Caco-2 (cell line): ENCODE measurements at regions not wholly inside any gene's neighbourhood (a gene's known extent, or its start where the extent isn't known, plus 50 kb on each side); places are given as distances from the start of the nearest gene placed in this dataset.

Source experiments
- BruUV-seq: library from RNA; stranded (reverse); fragments of 400-500 nt; replicated peaks from 2 replicates; lab custom pipeline; 2021; lab: Mats Ljungman, UMichigan
- CTCF ChIA-PET: fragments of 300-600 bp; sonication (Branson Sonifier 250); formaldehyde crosslinking; loops from one replicate; lab custom pipeline; 2022; ENCODE audit warnings: antibody characterized with exemption; lab: Charles Lee
- POLR2A ChIA-PET: fragments of 300-600 bp; sonication (Branson Sonifier 250); formaldehyde crosslinking; loops from one replicate; lab custom pipeline; 2022; ENCODE audit warnings: antibody characterized with exemption; lab: Charles Lee
- DNase-seq, 2 experiments: peaks; one replicate each; pipeline versions ENCODE4 v3.0.0 to v3.0.0-alpha.2; 2020 to 2022
- H3K27me3 ChIP-seq: replicated peaks from 2 replicates; pipeline ENCODE4 v1.6.0; 2011; ENCODE audit warnings: low read length; ENCODE audit not compliant: control insufficient read depth, insufficient read depth
- H3K36me3 ChIP-seq: 2 replicates; pipeline ENCODE4 v1.5.1; 2011; ENCODE audit warnings: low read length; ENCODE audit not compliant: control insufficient read depth, insufficient read depth
- H3K4me1 ChIP-seq: fragments of 250-450 bp; sonication (Bioruptor Pico); 2 replicates; pipeline ENCODE4 v1.5.1; 2020; ENCODE audit warnings: mild to moderate bottlenecking
- H3K4me3 ChIP-seq: 2 replicates; pipeline ENCODE4 v1.5.1; 2011; ENCODE audit warnings: low read depth, mild to moderate bottlenecking, control low read depth, low read length
- H3K9me3 ChIP-seq: fragments of 250-450 bp; sonication (Bioruptor Pico); 2 replicates; pipeline ENCODE4 v1.5.1; 2020; ENCODE audit warnings: mild to moderate bottlenecking, moderate library complexity
- H3K27ac Mint-ChIP-seq: one replicate; pipeline ENCODE4 v1.8.0; 2022; ENCODE audit warnings: mixed read lengths; ENCODE audit not compliant: unreplicated experiment
- H3K27me3 Mint-ChIP-seq: one replicate; pipeline ENCODE4 v1.8.0; 2022; ENCODE audit warnings: mixed read lengths; ENCODE audit not compliant: insufficient read depth, unreplicated experiment
- H3K36me3 Mint-ChIP-seq: one replicate; pipeline ENCODE4 v1.8.0; 2022; ENCODE audit warnings: mild to moderate bottlenecking, mixed read lengths; ENCODE audit not compliant: insufficient read depth, unreplicated experiment
- H3K4me1 Mint-ChIP-seq: one replicate; pipeline ENCODE4 v1.8.0; 2022; ENCODE audit warnings: low read depth, mixed read lengths; ENCODE audit not compliant: unreplicated experiment
- H3K4me3 Mint-ChIP-seq: one replicate; pipeline ENCODE4 v1.8.0; 2022; ENCODE audit warnings: mild to moderate bottlenecking, moderate library complexity, mixed read lengths; ENCODE audit not compliant: unreplicated experiment
- H3K9me3 Mint-ChIP-seq: one replicate; pipeline ENCODE4 v1.8.0; 2022; ENCODE audit warnings: mixed read lengths; ENCODE audit not compliant: unreplicated experiment
- CTCF ChIP-seq, 2 experiments: fragments of 200-600 bp in 1 of 2; IDR thresholded peaks; 1 replicate in 1 of 2; 2 replicates in 1 of 2; pipeline versions ENCODE4 v1.5.1 to v1.8.0; 2011 to 2022; ENCODE audit warnings: antibody characterized with exemption in 1 of 2, control low read depth in 1 of 2, inconsistent platforms in 1 of 2, low read depth in 1 of 2, low read length in 1 of 2, mild to moderate bottlenecking in 1 of 2, moderate library complexity in 1 of 2; ENCODE audit not compliant: insufficient read depth in 1 of 2, severe bottlenecking in 1 of 2, unreplicated experiment in 1 of 2
- intact Hi-C: fragments of 100-400 bp; cut with micrococcal nuclease; formaldehyde crosslinking; loops from one replicate; pipeline ENCODE4 v1.10.0; 2022; ENCODE audit not compliant: unreplicated experiment

- H3K4me1 Mint-ChIP-seq: peaks cover 6% of the 10 kb centered on the region
- POLR2A ChIA-PET: no interaction called here
- no peaks in the 10 kb centered on the region for H3K36me3 ChIP-seq
- no peaks in the 10 kb centered on the region for H3K9me3 ChIP-seq
- H3K9me3 Mint-ChIP-seq: no peaks in the 10 kb centered on the region
- H3K4me1 ChIP-seq: peaks cover 21% of the 10 kb centered on the region
- no peak for DNase-seq
- H3K27me3 Mint-ChIP-seq: no peaks in the 10 kb centered on the region
- intact Hi-C loops: no loop called here
- no peak overlapping the region for H3K4me3 ChIP-seq
- CTCF ChIA-PET: interaction anchor here (0.6 kb wide), 1 partner anchor 310 kb away, joined by 3 read pairs; the partner anchor contains the start of gene MYCN
- TF ChIP-seq CTCF (IDR thresholded peaks at IDR 0.05; ENCODE audit: insufficient read depth in 1 of 2, low read depth in 1 of 2, low read length in 1 of 2, severe bottlenecking in 1 of 2, unreplicated experiment in 1 of 2): no peak
- H3K27me3 ChIP-seq: no peaks in the 10 kb centered on the region
- H3K27ac Mint-ChIP-seq: no peak overlapping the region
- no TSS peak for BruUV-seq
- no peak overlapping the region for H3K4me3 Mint-ChIP-seq
- no peaks in the 10 kb centered on the region for H3K36me3 Mint-ChIP-seq
Observed at GRCh38 chr2:16250466-16250865, 310.1 kb downstream of the MYCN start.

- Histone ChIP-seq H3K4me1 (peaks cover 21% of the 10 kb centered on the region), H3K27me3 (no peaks in the 10 kb centered on the region), H3K9me3 (no peaks in the 10 kb centered on the region), H3K36me3 (no peaks in the 10 kb centered on the region), H3K4me3 (no peak overlapping the region)
- no peak for DNase-seq
- ChIA-PET POLR2A (no interaction called here), CTCF (no interaction called here)
- Mint-ChIP-seq H3K27ac (no peak overlapping the region), H3K36me3 (no peaks in the 10 kb centered on the region), H3K27me3 (no peaks in the 10 kb centered on the region), H3K4me1 (peaks cover 10% of the 10 kb centered on the region), H3K9me3 (no peaks in the 10 kb centered on the region), H3K4me3 (no peak overlapping the region)
- TF ChIP-seq CTCF (IDR thresholded peaks at IDR 0.05; ENCODE audit: insufficient read depth in 1 of 2, low read depth in 1 of 2, low read length in 1 of 2, severe bottlenecking in 1 of 2, unreplicated experiment in 1 of 2): no peak
- intact Hi-C loops: no loop called here
- BruUV-seq: no TSS peak
Observed at GRCh38 chr2:16250056-16250425, 309.7 kb downstream of the MYCN start.

GRCh38 chr2:16249246-16250055 lies 309.1 kb downstream of the MYCN start:
- DNase-seq: no peak
- Mint-ChIP-seq H3K4me3 (no peak overlapping the region), H3K27ac (no peak overlapping the region), H3K36me3 (no peaks in the 10 kb centered on the region), H3K9me3 (no peaks in the 10 kb centered on the region), H3K4me1 (peaks cover 12% of the 10 kb centered on the region), H3K27me3 (no peaks in the 10 kb centered on the region)
- TF ChIP-seq CTCF (IDR thresholded peaks at IDR 0.05; ENCODE audit: insufficient read depth in 1 of 2, low read depth in 1 of 2, low read length in 1 of 2, severe bottlenecking in 1 of 2, unreplicated experiment in 1 of 2): no peak
- Histone ChIP-seq H3K4me3 (no peak overlapping the region), H3K9me3 (no peaks in the 10 kb centered on the region), H3K36me3 (no peaks in the 10 kb centered on the region), H3K4me1 (peaks cover 27% of the 10 kb centered on the region), H3K27me3 (no peaks in the 10 kb centered on the region)
- ChIA-PET CTCF (no interaction called here), POLR2A (no interaction called here)
- no TSS peak for BruUV-seq
- intact Hi-C loops: no loop called here
